SK-N-MC (cell line): ENCODE measurements at regions not wholly inside any gene's neighbourhood (a gene's known extent, or its start where the extent isn't known, plus 50 kb on each side); places are given as distances from the start of the nearest gene placed in this dataset.

Source experiments
- DNase-seq: peaks from one replicate; pipeline ENCODE4 v3.0.0-alpha.2; 2011; ENCODE audit warnings: low read depth, low spot score
- H3K27ac ChIP-seq: fragments of 200-600 bp; sonication (generic); 2 replicates; pipeline ENCODE4 v1.5.1; 2016; ENCODE audit warnings: mixed run types
- H3K36me3 ChIP-seq: fragments of 200-600 bp; sonication (generic); 2 replicates; pipeline ENCODE4 v1.6.1; 2017; ENCODE audit warnings: antibody characterized with exemption, low read length, mixed read lengths; ENCODE audit not compliant: insufficient read depth
- H3K4me3 ChIP-seq: fragments of 200-600 bp; sonication (generic); 2 replicates; pipeline ENCODE4 v1.5.1; 2016
- H3K9ac ChIP-seq: fragments of 200-600 bp; sonication (generic); 2 replicates; pipeline ENCODE4 v1.8.0; 2017; ENCODE audit warnings: mixed run types, mixed read lengths; ENCODE audit not compliant: insufficient read length
- H3K9me3 ChIP-seq: fragments of 200-600 bp; sonication (generic); 2 replicates; pipeline ENCODE4 v1.6.1; 2017; ENCODE audit warnings: low read depth, mild to moderate bottlenecking, antibody characterized with exemption, low read length, moderate library complexity, mixed read lengths
- EZH2 ChIP-seq: fragments of 200-600 bp; sonication (generic); IDR thresholded peaks from one replicate; pipeline ENCODE4 v1.6.1; 2017; ENCODE audit warnings: antibody characterized with exemption
- FOXP2 ChIP-seq: optimal IDR thresholded peaks from 2 replicates; pipeline ENCODE3; 2011; ENCODE audit warnings: mild to moderate bottlenecking, moderate library complexity; ENCODE audit not compliant: insufficient read depth; ENCODE audit errors: extremely low read length, control extremely low read depth
- POLR2AphosphoS5 ChIP-seq: IDR thresholded peaks from 2 replicates; pipeline ENCODE4 v1.6.1; 2012; ENCODE audit warnings: mild to moderate bottlenecking, low read depth, low read length, borderline replicate concordance

DNA sequence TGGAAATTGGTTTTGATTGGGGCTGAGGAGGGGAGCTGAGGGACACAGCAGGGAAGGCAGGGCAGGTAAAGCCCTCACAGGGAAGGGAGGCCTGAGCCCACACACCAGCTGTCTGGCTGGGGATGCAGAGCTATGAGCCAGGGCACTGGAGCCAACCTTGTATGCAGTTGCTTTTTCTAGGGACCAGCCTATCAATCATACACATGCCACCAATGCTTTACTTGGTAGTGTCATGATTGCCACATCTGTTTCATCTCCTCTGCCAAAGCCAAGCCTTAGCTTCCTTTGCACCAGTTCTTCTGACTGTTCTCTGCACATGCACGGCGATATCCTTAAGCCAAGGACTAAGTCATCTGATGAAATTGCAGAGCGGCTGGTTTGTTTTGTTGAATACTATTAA lies 207.1 kb upstream of the PLET1 start:
- no peaks in the 10 kb centered on the region for H3K9me3 ChIP-seq
- no peaks in the 10 kb centered on the region for H3K36me3 ChIP-seq
- DNase-seq: no peak
- no peak overlapping the region for H3K9ac ChIP-seq
- TF ChIP-seq POLR2AphosphoS5 (no peak), EZH2 (no peak), FOXP2 (no peak)
- no peak overlapping the region for H3K4me3 ChIP-seq
- H3K27ac ChIP-seq: no peak overlapping the region

DNA sequence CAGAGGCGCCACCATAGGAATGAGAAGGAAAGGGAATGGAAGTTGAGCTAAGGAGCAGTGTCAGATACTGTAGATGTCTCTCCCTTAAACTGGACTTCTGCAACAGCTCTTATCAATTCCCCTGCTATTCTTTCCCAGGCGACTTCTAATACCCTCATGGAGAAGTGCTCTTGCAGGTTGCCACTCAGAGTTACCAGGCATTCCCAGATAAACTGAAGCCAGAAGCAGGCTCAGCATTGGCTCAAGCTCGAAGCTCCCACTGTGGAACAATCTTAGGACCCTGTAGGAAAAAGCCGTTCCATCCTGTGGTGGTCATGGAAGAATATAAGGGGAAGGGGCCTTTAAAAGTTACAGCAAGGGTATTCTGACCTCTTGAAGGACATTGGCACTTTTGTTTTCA lies 208.7 kb upstream of the PLET1 start:
- no peak for DNase-seq
- Histone ChIP-seq H3K36me3 (no peaks in the 10 kb centered on the region), H3K27ac (no peak overlapping the region), H3K9ac (no peak overlapping the region), H3K9me3 (no peaks in the 10 kb centered on the region), H3K4me3 (no peak overlapping the region)
- no peak for TF ChIP-seq POLR2AphosphoS5
- no peak for TF ChIP-seq FOXP2
- no peak for TF ChIP-seq EZH2

DNA sequence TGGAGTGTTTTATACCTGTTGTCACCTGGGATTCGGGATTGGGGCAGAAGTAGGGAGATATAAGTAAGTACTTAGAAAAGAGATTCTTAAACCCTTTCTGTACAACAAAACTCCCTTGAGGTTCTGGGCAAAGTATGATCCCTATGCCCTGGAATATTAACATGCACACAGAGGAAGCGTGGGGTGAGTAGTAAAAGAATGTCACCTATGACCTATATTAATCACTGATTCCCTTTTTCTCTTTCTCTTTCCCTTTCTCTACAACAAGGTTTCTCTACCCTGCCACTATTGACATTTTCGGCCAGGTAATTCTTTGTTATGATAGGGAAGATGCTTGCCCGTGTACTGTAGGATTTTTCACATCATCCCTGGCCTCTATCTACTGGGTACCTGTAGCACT lies 209.7 kb upstream of the PLET1 start:
- Histone ChIP-seq H3K9me3 (no peaks in the 10 kb centered on the region), H3K27ac (no peak overlapping the region), H3K9ac (no peak overlapping the region), H3K36me3 (no peaks in the 10 kb centered on the region), H3K4me3 (no peak overlapping the region)
- no peak for DNase-seq
- no peak for TF ChIP-seq EZH2
- TF ChIP-seq POLR2AphosphoS5: no peak
- no peak for TF ChIP-seq FOXP2

DNA sequence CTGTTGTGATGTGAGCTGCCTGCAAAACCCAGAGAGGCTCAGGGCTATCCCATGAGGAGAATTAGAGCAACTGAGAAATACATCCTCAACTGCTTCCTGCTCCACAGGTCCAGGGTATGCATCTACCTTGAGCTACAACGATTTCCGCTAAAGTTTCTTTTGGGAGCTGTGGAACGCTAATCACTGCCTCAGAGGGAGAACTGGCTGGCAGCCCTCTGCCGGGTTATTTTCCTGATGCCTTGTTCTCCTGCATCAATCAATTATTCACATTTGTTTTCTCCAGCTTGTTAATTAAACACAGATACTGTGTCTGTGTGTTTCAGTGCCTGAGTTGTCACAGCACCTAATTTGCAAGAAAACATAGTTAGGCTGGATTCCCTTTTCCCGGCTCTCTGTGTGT lies 211.1 kb upstream of the PLET1 start:
- no peaks in the 10 kb centered on the region for H3K9me3 ChIP-seq
- H3K4me3 ChIP-seq: no peak overlapping the region
- no peak overlapping the region for H3K9ac ChIP-seq
- H3K36me3 ChIP-seq: no peaks in the 10 kb centered on the region
- DNase-seq: no peak
- H3K27ac ChIP-seq: no peak overlapping the region
- TF ChIP-seq POLR2AphosphoS5: no peak
- TF ChIP-seq EZH2: no peak
- TF ChIP-seq FOXP2: no peak

DNA sequence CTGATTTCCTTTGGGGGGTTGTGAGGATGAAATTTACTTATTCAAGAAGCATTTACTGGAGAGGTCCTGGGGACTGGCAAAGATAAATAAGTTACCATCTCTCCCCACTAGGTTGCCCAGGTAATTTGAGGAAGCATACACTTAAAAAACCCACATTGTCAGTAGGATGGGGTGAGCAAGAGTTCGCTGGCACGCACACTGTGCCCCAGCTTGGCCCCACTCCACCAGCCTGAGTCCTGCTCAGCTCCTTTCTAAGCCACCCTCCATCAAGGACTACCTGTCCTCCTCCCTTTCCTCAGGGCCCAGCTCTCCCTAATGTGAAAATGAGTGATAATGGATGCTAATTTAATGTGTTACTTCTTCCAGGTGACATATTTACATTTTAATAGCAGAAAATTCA lies 216.5 kb upstream of the PLET1 start:
- H3K9me3 ChIP-seq: no peaks in the 10 kb centered on the region
- no peak overlapping the region for H3K9ac ChIP-seq
- no peak for DNase-seq
- no peaks in the 10 kb centered on the region for H3K36me3 ChIP-seq
- H3K27ac ChIP-seq: no peak overlapping the region
- H3K4me3 ChIP-seq: no peak overlapping the region
- no peak for TF ChIP-seq EZH2
- no peak for TF ChIP-seq FOXP2
- no peak for TF ChIP-seq POLR2AphosphoS5

DNA sequence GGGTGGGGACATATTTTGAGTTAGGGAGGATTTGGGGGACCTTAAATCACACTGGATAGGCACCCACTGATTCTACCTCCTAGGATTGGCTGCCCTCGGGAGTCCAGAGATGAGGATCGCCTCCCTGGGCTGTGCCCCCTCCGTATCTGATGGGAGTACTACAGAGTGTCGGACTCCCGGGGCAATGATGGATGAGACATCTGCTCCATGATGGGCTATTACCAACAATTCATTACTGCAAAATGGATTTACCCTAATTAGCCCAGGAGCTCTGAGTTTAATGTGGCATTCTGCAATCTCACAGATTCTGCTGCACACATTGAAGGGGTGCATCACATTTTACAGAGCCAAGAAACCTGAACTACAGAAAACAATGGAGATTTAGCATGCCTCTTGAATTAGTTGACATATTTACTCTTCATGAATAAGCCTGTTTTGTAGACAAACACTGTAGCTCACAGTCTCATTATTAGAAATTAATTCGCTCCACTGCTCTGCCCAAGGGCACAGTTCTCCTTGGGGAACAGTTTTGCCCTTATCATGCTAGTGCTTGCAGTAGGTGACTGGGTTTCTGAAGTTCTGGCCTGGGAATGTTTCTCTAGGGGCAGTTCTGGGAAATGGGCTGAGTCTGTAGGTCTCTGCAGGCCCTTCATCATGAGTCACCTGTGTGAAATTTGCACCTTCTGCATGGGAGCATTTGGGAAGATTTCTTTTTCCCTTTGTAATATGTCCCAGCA lies 217.1 kb upstream of the PLET1 start:
- no peak overlapping the region for H3K27ac ChIP-seq
- DNase-seq: no peak
- TF ChIP-seq EZH2 (no peak), POLR2AphosphoS5 (no peak), FOXP2 (no peak)
- H3K9me3 ChIP-seq: no peaks in the 10 kb centered on the region
- H3K4me3 ChIP-seq: no peak overlapping the region
- no peaks in the 10 kb centered on the region for H3K36me3 ChIP-seq
- H3K9ac ChIP-seq: no peak overlapping the region

DNA sequence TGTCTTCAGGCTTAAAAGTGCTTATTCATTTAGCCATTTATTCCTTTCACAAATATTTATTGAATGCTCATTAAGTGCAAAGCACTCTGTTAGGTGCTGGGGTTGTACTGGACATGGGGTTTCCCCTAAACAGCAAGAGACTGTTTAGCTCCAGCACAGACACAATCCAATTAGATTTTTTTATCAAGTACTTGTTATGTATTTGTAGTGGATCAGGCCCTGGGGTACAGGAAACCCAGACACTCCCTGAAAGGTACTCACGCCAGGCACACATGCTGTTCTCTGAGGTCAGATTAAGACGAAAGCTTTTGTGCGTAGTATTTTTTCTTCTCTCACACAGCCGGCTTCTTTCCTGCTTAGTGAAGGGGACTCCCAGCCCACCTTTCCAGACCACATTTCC lies 218.1 kb upstream of the PLET1 start:
- Histone ChIP-seq H3K9ac (no peak overlapping the region), H3K4me3 (no peak overlapping the region), H3K36me3 (no peaks in the 10 kb centered on the region), H3K27ac (no peak overlapping the region), H3K9me3 (no peaks in the 10 kb centered on the region)
- DNase-seq: no peak
- TF ChIP-seq FOXP2: no peak
- TF ChIP-seq EZH2: no peak
- TF ChIP-seq POLR2AphosphoS5: no peak

DNA sequence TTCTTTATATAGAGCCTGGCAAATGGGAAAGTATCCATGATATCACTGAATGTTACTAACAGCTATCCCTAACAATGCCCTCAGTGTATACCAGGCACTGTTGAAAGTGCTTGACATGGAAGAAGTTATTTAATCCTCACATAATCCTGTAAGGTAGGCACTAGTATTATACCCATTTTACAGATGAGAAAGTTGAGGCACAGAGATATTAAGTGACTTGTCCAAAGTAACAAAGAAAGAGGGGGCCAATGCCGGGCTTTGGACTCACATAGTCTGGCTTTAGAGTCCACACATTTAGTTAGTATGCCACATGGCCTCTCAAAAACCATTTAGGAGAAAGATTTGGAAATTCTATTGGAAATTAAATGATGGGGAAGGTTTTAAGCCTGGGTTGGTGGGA lies 220.8 kb upstream of the PLET1 start:
- Histone ChIP-seq H3K9ac (no peak overlapping the region), H3K9me3 (no peaks in the 10 kb centered on the region), H3K36me3 (no peaks in the 10 kb centered on the region), H3K4me3 (no peak overlapping the region), H3K27ac (no peak overlapping the region)
- TF ChIP-seq POLR2AphosphoS5 (no peak), EZH2 (no peak), FOXP2 (no peak)
- no peak for DNase-seq

DNA sequence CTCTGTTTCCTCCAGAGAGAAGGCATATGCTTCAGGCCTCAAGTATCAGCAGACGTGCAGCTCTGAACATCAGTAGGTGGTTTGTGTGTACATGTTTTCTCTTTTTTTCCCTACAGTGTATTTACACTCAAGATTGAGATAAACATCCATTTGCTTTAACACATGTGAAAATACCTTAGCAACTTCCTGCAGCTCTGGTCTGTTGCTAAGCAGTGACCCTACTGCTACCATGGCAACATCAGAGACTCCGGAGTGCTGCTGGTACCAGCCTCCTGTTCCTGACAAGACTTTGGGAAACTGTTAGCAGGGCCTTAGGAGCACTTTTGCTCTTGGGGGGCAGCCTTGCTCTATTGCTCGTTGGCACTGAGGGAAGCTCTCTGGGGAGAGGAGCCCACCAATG lies 221.2 kb upstream of the PLET1 start:
- no peaks in the 10 kb centered on the region for H3K36me3 ChIP-seq
- no peak for TF ChIP-seq EZH2
- TF ChIP-seq POLR2AphosphoS5: no peak
- TF ChIP-seq FOXP2: no peak
- no peak for DNase-seq
- H3K4me3 ChIP-seq: no peak overlapping the region
- no peak overlapping the region for H3K9ac ChIP-seq
- no peak overlapping the region for H3K27ac ChIP-seq
- H3K9me3 ChIP-seq: no peaks in the 10 kb centered on the region
